H9 (cell line): ENCODE measurements at regions not wholly inside any gene's neighbourhood (a gene's known extent, or its start where the extent isn't known, plus 50 kb on each side); places are given as distances from the start of the nearest gene placed in this dataset.

Source experiments
- DNase-seq: peaks from one replicate; pipeline ENCODE4 v3.0.0-alpha.2; 2017
- H2AFZ ChIP-seq: one replicate; pipeline ENCODE4 v1.6.1; 2013; ENCODE audit warnings: mild to moderate bottlenecking, low read length, control low read depth, moderate library complexity
- H2AK5ac ChIP-seq: 2 replicates; pipeline ENCODE4 v1.6.1; 2013; ENCODE audit warnings: low read length, control low read depth, mixed read lengths; ENCODE audit not compliant: insufficient read length
- H2BK120ac ChIP-seq: one replicate; pipeline ENCODE4 v1.6.1; 2013; ENCODE audit warnings: low read depth, mild to moderate bottlenecking, low read length, control low read depth, inconsistent platforms; ENCODE audit not compliant: poor library complexity, severe bottlenecking
- H2BK12ac ChIP-seq: 2 replicates; pipeline ENCODE4 v1.6.1; 2013; ENCODE audit warnings: low read length, control low read depth, mixed read lengths, low read depth; ENCODE audit not compliant: insufficient read length
- H2BK15ac ChIP-seq: 2 replicates; pipeline ENCODE4 v1.6.1; 2013; ENCODE audit warnings: low read depth, low read length, control low read depth
- H2BK20ac ChIP-seq: one replicate; pipeline ENCODE4 v1.6.1; 2013; ENCODE audit warnings: low read depth, mild to moderate bottlenecking, low read length, control low read depth, inconsistent platforms; ENCODE audit not compliant: poor library complexity, severe bottlenecking
- H2BK5ac ChIP-seq: 2 replicates; pipeline ENCODE4 v1.6.1; 2013; ENCODE audit warnings: low read length, control low read depth, mixed read lengths; ENCODE audit not compliant: insufficient read length
- H3K14ac ChIP-seq: 2 replicates; pipeline ENCODE4 v1.6.1; 2013; ENCODE audit warnings: low read length, control low read depth; ENCODE audit not compliant: insufficient read depth
- H3K18ac ChIP-seq: 2 replicates; pipeline ENCODE4 v1.6.1; 2013; ENCODE audit warnings: low read depth, mild to moderate bottlenecking, mixed read lengths, low read length, control low read depth; ENCODE audit not compliant: insufficient read length
- H3K23ac ChIP-seq: 2 replicates; pipeline ENCODE4 v1.6.1; 2013; ENCODE audit warnings: low read length, control low read depth, mixed read lengths, low read depth; ENCODE audit not compliant: insufficient read length
- H3K23me2 ChIP-seq: 2 replicates; pipeline ENCODE4 v1.6.1; 2013; ENCODE audit warnings: low read depth, mild to moderate bottlenecking, mixed read lengths, low read length, control low read depth; ENCODE audit not compliant: insufficient read length, poor library complexity, severe bottlenecking
- H3K27ac ChIP-seq: 2 replicates; pipeline ENCODE4 v1.5.1; 2013; ENCODE audit warnings: low read length, control low read depth, mixed read lengths, low read depth; ENCODE audit not compliant: insufficient read length
- H3K27me3 ChIP-seq: 2 replicates; pipeline ENCODE4 v1.6.1; 2013; ENCODE audit warnings: low read length, control low read depth, inconsistent platforms; ENCODE audit not compliant: insufficient read depth
- H3K4ac ChIP-seq: 2 replicates; pipeline ENCODE4 v1.6.1; 2013; ENCODE audit warnings: low read depth, mild to moderate bottlenecking, control low read depth, inconsistent platforms, low read length, moderate library complexity
- H3K4me1 ChIP-seq: 2 replicates; pipeline ENCODE4 v1.6.1; 2013; ENCODE audit warnings: low read length, control low read depth, inconsistent platforms; ENCODE audit not compliant: insufficient read depth
- H3K4me2 ChIP-seq: 2 replicates; pipeline ENCODE4 v1.6.1; 2013; ENCODE audit warnings: low read length, control low read depth, mixed read lengths; ENCODE audit not compliant: insufficient read length, insufficient read depth
- H3K56ac ChIP-seq: 2 replicates; pipeline ENCODE4 v1.6.1; 2013; ENCODE audit warnings: low read depth, mild to moderate bottlenecking, mixed read lengths, low read length, control low read depth; ENCODE audit not compliant: insufficient read length
- H3K79me1 ChIP-seq: 2 replicates; pipeline ENCODE4 v1.6.1; 2013; ENCODE audit warnings: low read depth, mild to moderate bottlenecking, moderate library complexity, low read length, control low read depth, inconsistent platforms; ENCODE audit not compliant: insufficient read depth, poor library complexity, severe bottlenecking
- H3K79me2 ChIP-seq: 2 replicates; pipeline ENCODE4 v1.6.1; 2013; ENCODE audit warnings: low read length, control low read depth, inconsistent platforms; ENCODE audit not compliant: insufficient read depth
- H3K9ac ChIP-seq: 2 replicates; pipeline ENCODE4 v1.6.1; 2013; ENCODE audit warnings: low read length, control low read depth, mixed read lengths; ENCODE audit not compliant: insufficient read length; ENCODE audit errors: extremely low read depth
- H3K9me3 ChIP-seq: one replicate; pipeline ENCODE4 v1.6.1; 2013; ENCODE audit warnings: low read depth, low read length, inconsistent platforms; ENCODE audit not compliant: control insufficient read depth
- H3T11ph ChIP-seq: one replicate; pipeline ENCODE4 v1.6.1; 2013; ENCODE audit warnings: mild to moderate bottlenecking, low read length, control low read depth, inconsistent platforms
- H4K20me1 ChIP-seq: one replicate; pipeline ENCODE4 v1.6.1; 2013; ENCODE audit not compliant: control insufficient read depth, insufficient read length, insufficient read depth
- H4K5ac ChIP-seq: 2 replicates; pipeline ENCODE4 v1.6.1; 2013; ENCODE audit warnings: low read depth, mild to moderate bottlenecking, mixed read lengths, low read length, control low read depth; ENCODE audit not compliant: insufficient read length
- H4K8ac ChIP-seq: replicated peaks from 2 replicates; pipeline ENCODE4 v1.6.1; 2013; ENCODE audit warnings: low read length, control low read depth, mixed read lengths, low read depth; ENCODE audit not compliant: insufficient read length
- H4K91ac ChIP-seq: 2 replicates; pipeline ENCODE4 v1.6.1; 2013; ENCODE audit warnings: low read depth, mild to moderate bottlenecking, moderate library complexity, mixed read lengths, low read length, control low read depth; ENCODE audit not compliant: insufficient read length
- H3K27ac Mint-ChIP-seq, 3 experiments: 2 replicates in 2 of 3; 3 replicates in 1 of 3; pipeline ENCODE4 v1.8.0; 2020 to 2021; ENCODE audit warnings: mixed read lengths in 3 of 3, mild to moderate bottlenecking in 1 of 3, moderate library complexity in 1 of 3
- H3K27me3 Mint-ChIP-seq: 2 replicates; pipeline ENCODE4 v1.8.0; 2021; ENCODE audit warnings: low read depth, mild to moderate bottlenecking, moderate library complexity, mixed read lengths
- H3K36me3 Mint-ChIP-seq, 3 experiments: 2 replicates in 2 of 3; 3 replicates in 1 of 3; pipeline ENCODE4 v1.8.0; 2020 to 2021; ENCODE audit warnings: low read depth in 3 of 3, mixed read lengths in 3 of 3; ENCODE audit not compliant: insufficient read depth in 1 of 3
- H3K4me1 Mint-ChIP-seq, 2 experiments: 2 replicates each; pipeline ENCODE4 v1.8.0; 2020; ENCODE audit warnings: mixed read lengths in 2 of 2
- H3K4me3 Mint-ChIP-seq, 2 experiments: 2 replicates in 1 of 2; 3 replicates in 1 of 2; pipeline ENCODE4 v1.8.0; 2020 to 2021; ENCODE audit warnings: mild to moderate bottlenecking in 2 of 2, mixed read lengths in 2 of 2, moderate library complexity in 1 of 2
- H3K9me3 Mint-ChIP-seq, 2 experiments: 2 replicates in 1 of 2; 3 replicates in 1 of 2; pipeline ENCODE4 v1.8.0; 2020; ENCODE audit warnings: mild to moderate bottlenecking in 2 of 2, mixed read lengths in 2 of 2, moderate library complexity in 1 of 2
- WGBS: extraction: QIAGEN DNeasy Blood & Tissue Kit; methylation state at CpG from one replicate; pipeline ENCODE4 v1.1.7; 2013; ENCODE audit warnings: missing lambda C conversion rate, low lambda C conversion rate, mixed read lengths; ENCODE audit not compliant: insufficient read length; ENCODE audit errors: extremely low coverage; 5-methylcytosine and 5-hydroxymethylcytosine counted together
- TF ChIP-seq, protein P1 (sequence below): fragments of 200-600 bp; sonication (generic); conservative IDR thresholded peaks from 3 replicates; pipeline ENCODE4 v1.8.0; 2021; ENCODE audit warnings: antibody characterized with exemption, mild to moderate bottlenecking

DNA sequence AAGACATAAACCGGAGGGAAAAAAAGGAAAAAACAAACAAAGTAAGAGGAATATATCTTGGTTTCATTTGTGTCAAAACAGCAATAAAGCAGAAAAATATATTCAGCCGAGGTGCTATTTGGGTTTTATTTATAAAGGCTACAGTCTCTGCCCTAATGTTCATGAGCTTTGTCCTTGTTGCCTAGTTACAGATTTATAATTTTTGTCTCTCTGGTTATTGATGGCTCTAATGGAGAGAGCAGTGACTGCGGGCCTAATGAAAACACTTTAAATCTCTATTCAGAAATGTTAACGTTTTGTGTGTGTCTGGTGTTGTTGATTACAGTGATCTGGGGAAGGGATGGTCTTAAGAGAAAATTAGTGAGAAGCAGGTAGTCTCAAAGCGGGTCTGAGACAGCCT, 854.0 kb upstream of the LRRTM1 start:
- Histone ChIP-seq H3T11ph (no peak overlapping the region), H3K4ac (no peak overlapping the region), H2AK5ac (no peak overlapping the region), H3K23me2 (no peaks in the 10 kb centered on the region), H2AFZ (no peak overlapping the region), H4K5ac (no peak overlapping the region), H2BK15ac (no peak overlapping the region), H3K27me3 (no peaks in the 10 kb centered on the region), H2BK20ac (no peak overlapping the region), H3K79me1 (no peaks in the 10 kb centered on the region), H3K9me3 (no peaks in the 10 kb centered on the region), H3K18ac (no peak overlapping the region), H3K9ac (no peak overlapping the region), H3K23ac (no peak overlapping the region), H3K79me2 (no peaks in the 10 kb centered on the region), H3K27ac (no peak overlapping the region), H2BK5ac (no peak overlapping the region), H4K91ac (no peak overlapping the region), H4K20me1 (no peaks in the 10 kb centered on the region), H3K56ac (no peak overlapping the region), H3K4me2 (no peak overlapping the region), H2BK12ac (no peak overlapping the region), H3K14ac (no peak overlapping the region), H2BK120ac (no peak overlapping the region), H3K4me1 (no peaks in the 10 kb centered on the region), H4K8ac (no peak overlapping the region)
- H3K9me3 Mint-ChIP-seq, result no peaks in the 10 kb centered on the region
- H3K36me3 Mint-ChIP-seq, result no peaks in the 10 kb centered on the region
- no peaks in the 10 kb centered on the region for H3K27me3 Mint-ChIP-seq
- TF ChIP-seq, protein P1, sequence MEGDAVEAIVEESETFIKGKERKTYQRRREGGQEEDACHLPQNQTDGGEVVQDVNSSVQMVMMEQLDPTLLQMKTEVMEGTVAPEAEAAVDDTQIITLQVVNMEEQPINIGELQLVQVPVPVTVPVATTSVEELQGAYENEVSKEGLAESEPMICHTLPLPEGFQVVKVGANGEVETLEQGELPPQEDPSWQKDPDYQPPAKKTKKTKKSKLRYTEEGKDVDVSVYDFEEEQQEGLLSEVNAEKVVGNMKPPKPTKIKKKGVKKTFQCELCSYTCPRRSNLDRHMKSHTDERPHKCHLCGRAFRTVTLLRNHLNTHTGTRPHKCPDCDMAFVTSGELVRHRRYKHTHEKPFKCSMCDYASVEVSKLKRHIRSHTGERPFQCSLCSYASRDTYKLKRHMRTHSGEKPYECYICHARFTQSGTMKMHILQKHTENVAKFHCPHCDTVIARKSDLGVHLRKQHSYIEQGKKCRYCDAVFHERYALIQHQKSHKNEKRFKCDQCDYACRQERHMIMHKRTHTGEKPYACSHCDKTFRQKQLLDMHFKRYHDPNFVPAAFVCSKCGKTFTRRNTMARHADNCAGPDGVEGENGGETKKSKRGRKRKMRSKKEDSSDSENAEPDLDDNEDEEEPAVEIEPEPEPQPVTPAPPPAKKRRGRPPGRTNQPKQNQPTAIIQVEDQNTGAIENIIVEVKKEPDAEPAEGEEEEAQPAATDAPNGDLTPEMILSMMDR, result no peak
- no peak overlapping the region for H3K27ac Mint-ChIP-seq
- no peak overlapping the region for H3K4me3 Mint-ChIP-seq
- DNase-seq, result no peak
- WGBS, result no CpG with 5 or more reads among the region's 5 CpGs
- no peaks in the 10 kb centered on the region for H3K4me1 Mint-ChIP-seq
